ENCODE measurements at regions not wholly inside any gene's neighbourhood (a gene's known extent, or its start where the extent isn't known, plus 50 kb on each side); places are given as distances from the start of the nearest gene placed in this dataset.
"Not testable (repeated sequence)": the region's sequence is repeated elsewhere in the genome, so short reads cannot be mapped to it uniquely, and the experiment has no call there.

GRCh38 chr11:96869207-96869606 is 479.4 kb downstream of the JRKL start:
- no peak for TF ChIP-seq JUND (IDR thresholded peaks at IDR 0.05; ENCODE audit: low read depth)
- no peak for DNase-seq (ENCODE audit: low read depth in 1 of 2, low spot score in 1 of 2)
- in situ Hi-C loops (cut with HindIII; ENCODE audit: low pct_unique_long_range_greater_than_20kb, low sequenced_read_pairs) = no loop called here

DNA sequence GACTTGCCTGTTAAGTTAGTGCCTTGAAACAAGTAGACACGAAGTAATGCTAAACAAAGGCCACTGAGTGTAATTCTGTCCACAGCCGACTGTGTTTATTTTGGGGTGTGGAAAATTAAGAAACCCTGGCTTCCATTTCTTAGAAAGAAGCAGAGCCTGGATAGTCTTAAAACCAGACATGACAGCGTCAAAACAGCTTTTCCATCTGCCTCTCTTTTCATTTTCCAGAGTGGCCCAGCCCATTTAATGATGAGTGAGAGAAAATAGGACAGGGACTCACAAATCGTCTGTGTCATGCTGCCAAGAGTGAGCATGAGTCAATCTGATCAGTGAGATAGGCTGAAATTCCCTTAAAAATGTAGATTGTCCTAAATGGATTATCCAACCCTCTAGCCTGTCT is 485.9 kb downstream of the JRKL start:
- TF ChIP-seq JUND (IDR thresholded peaks at IDR 0.05; ENCODE audit: low read depth) = no peak
- no peak for DNase-seq (ENCODE audit: low read depth in 1 of 2, low spot score in 1 of 2)
- in situ Hi-C loops (cut with HindIII; ENCODE audit: low pct_unique_long_range_greater_than_20kb, low sequenced_read_pairs) = no loop called here

GRCh38 chr11:96878299-96879051 is 488.7 kb downstream of the JRKL start:
- in situ Hi-C loops (cut with HindIII; ENCODE audit: low pct_unique_long_range_greater_than_20kb, low sequenced_read_pairs) = no loop called here
- no peak for TF ChIP-seq JUND (IDR thresholded peaks at IDR 0.05; ENCODE audit: low read depth)
- no peak for DNase-seq (ENCODE audit: low read depth in 1 of 2, low spot score in 1 of 2)

- in situ Hi-C loops (cut with HindIII; ENCODE audit: low pct_unique_long_range_greater_than_20kb, low sequenced_read_pairs); DNase-seq (ENCODE audit: low read depth in 1 of 2, low spot score in 1 of 2): not testable (repeated sequence)
Measured at GRCh38 chr11:96882622-96883021, 492.8 kb downstream of the JRKL start.

DNA sequence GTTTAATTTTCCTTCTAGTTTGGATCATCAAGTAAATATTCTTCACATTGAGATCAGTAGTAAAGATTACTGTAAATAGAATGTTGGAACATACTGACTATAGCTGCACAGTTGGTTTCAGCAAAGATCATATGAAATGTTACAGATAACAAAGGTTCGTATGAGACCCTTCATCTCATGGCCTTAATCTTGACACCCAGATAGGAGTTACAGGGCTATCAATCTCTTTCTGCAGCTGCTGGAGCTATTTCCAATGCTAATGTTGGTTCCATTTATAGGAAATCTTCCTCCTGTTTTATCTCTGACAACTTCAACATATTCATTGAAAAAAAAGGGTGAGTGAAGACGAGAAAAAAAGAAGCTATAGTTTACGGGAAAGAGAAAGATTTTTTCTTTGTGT is 495.6 kb downstream of the JRKL start:
- no peak for DNase-seq (ENCODE audit: low read depth in 1 of 2, low spot score in 1 of 2)
- no peak for TF ChIP-seq JUND (IDR thresholded peaks at IDR 0.05; ENCODE audit: low read depth)
- in situ Hi-C loops (cut with HindIII; ENCODE audit: low pct_unique_long_range_greater_than_20kb, low sequenced_read_pairs) = no loop called here

- in situ Hi-C loops (cut with HindIII; ENCODE audit: low pct_unique_long_range_greater_than_20kb, low sequenced_read_pairs) = no loop called here
- DNase-seq (ENCODE audit: low read depth in 1 of 2, low spot score in 1 of 2) = no peak
- no peak for TF ChIP-seq JUND (IDR thresholded peaks at IDR 0.05; ENCODE audit: low read depth)
Measured at GRCh38 chr11:96885912-96886311, 496.1 kb downstream of the JRKL start.

DNA sequence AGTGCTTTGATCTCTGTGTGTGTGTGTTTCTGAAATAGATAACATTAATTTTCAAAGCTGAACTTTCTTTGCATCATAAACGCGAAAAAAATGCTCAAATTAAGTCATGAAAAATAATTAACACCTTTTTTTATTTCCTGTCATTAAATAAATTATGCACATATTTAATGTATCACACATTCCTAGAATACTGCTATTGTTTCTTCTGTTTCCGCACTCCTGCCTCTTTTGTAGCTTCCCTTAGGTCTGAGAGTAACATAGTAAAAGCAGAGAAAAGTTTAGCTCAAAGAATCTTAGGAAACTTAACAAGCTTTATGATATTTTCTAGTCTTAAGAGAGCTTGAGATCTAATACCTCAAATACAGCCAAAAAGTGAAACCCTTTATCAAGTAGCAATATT is 504.2 kb downstream of the JRKL start:
- no peak for TF ChIP-seq JUND (IDR thresholded peaks at IDR 0.05; ENCODE audit: low read depth)
- no peak for DNase-seq (ENCODE audit: low read depth in 1 of 2, low spot score in 1 of 2)
- in situ Hi-C loops (cut with HindIII; ENCODE audit: low pct_unique_long_range_greater_than_20kb, low sequenced_read_pairs) = no loop called here

DNA sequence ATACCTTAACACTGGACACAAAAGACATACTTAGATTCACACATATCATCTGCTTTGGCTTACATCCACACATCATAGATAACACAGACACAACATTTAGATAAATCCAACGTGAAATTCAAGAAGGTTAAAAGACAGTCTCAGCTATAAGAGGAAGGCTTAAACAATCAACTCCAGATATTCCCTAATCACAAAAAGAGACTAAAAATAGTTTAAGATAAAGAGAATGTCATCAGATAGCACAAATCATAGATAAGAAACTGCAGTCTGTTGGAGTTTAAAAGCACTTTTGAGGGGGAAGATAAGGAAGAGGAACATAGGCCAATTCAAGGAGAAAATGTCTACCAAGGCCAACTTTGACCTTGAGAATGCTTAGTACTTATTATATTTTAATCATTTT is 504.8 kb downstream of the JRKL start:
- no peak for DNase-seq (ENCODE audit: low read depth in 1 of 2, low spot score in 1 of 2)
- no peak for TF ChIP-seq JUND (IDR thresholded peaks at IDR 0.05; ENCODE audit: low read depth)
- in situ Hi-C loops (cut with HindIII; ENCODE audit: low pct_unique_long_range_greater_than_20kb, low sequenced_read_pairs) = no loop called here

DNA sequence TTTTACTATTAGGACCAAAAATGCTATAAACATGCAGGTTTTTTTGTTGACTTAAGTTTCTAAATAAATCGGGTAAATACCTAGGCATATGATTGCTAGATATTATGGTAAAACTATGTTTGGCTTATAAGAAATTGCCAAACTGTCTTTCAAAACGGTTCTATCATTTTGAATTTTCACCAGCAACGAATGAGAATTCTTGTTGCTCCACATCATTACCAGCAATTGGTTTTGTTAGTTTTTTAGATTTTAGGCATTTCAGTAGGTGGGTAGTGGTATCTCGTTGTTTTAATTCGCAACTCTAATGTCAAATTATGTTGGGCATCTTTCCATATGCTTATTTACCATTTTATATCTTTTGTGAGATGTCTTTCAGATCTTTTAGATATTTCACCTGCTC is 510.2 kb downstream of the JRKL start:
- no peak for TF ChIP-seq JUND (IDR thresholded peaks at IDR 0.05; ENCODE audit: low read depth)
- DNase-seq (ENCODE audit: low read depth in 1 of 2, low spot score in 1 of 2) = no peak
- in situ Hi-C loops (cut with HindIII; ENCODE audit: low pct_unique_long_range_greater_than_20kb, low sequenced_read_pairs) = no loop called here

DNA sequence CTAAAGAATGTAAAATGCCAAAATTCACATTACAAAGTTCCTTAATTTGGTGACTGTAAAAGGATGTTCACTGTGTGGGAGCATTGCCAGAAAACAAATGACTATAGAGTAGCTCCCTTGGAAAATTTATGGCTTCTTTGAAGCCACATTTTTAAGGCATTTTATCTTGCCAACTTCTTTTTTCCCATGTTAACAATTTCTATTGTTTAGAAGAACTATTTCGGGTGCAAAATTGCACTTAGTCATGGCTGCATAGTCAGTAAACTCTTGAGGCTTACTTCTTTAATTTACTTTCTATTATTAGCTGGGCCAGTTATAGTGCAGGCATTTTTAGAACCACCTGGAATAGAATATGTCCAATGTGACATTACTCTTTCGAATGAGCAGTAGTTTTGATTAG is 515.3 kb downstream of the JRKL start:
- in situ Hi-C loops (cut with HindIII; ENCODE audit: low pct_unique_long_range_greater_than_20kb, low sequenced_read_pairs) = no loop called here
- TF ChIP-seq JUND (IDR thresholded peaks at IDR 0.05; ENCODE audit: low read depth) = no peak
- DNase-seq (ENCODE audit: low read depth in 1 of 2, low spot score in 1 of 2) = no peak

- no peak for TF ChIP-seq JUND (IDR thresholded peaks at IDR 0.05; ENCODE audit: low read depth)
- in situ Hi-C loops (cut with HindIII; ENCODE audit: low pct_unique_long_range_greater_than_20kb, low sequenced_read_pairs) = no loop called here
- DNase-seq (ENCODE audit: low read depth in 1 of 2, low spot score in 1 of 2) = no peak
Measured at GRCh38 chr11:96905663-96906062, 515.9 kb downstream of the JRKL start.

GRCh38 chr11:96906476-96906875 is 516.7 kb downstream of the JRKL start:
- no peak for TF ChIP-seq JUND (IDR thresholded peaks at IDR 0.05; ENCODE audit: low read depth)
- in situ Hi-C loops (cut with HindIII; ENCODE audit: low pct_unique_long_range_greater_than_20kb, low sequenced_read_pairs) = no loop called here
- DNase-seq (ENCODE audit: low read depth in 1 of 2, low spot score in 1 of 2) = no peak

DNA sequence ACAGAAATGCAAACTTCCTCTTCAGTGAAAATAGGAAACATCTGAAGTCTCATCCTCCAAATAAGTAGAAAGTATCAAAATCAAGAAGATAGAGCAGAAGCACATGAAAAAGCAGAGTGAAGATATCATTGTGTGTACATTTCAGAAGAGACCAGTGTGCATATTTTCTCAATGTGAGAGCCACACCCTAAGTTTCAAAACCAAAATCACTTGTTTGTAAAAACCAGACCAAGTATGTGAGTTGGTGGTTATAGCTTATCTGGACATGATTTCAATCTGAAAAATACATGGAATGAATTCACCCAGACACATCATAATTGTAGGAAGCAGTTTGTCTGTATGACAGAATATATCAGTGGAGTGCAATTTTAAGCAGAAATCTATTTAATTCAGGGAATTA is 536.0 kb downstream of the JRKL start:
- in situ Hi-C loops (cut with HindIII; ENCODE audit: low pct_unique_long_range_greater_than_20kb, low sequenced_read_pairs) = no loop called here
- no peak for DNase-seq (ENCODE audit: low read depth in 1 of 2, low spot score in 1 of 2)
- no peak for TF ChIP-seq JUND (IDR thresholded peaks at IDR 0.05; ENCODE audit: low read depth)

DNA sequence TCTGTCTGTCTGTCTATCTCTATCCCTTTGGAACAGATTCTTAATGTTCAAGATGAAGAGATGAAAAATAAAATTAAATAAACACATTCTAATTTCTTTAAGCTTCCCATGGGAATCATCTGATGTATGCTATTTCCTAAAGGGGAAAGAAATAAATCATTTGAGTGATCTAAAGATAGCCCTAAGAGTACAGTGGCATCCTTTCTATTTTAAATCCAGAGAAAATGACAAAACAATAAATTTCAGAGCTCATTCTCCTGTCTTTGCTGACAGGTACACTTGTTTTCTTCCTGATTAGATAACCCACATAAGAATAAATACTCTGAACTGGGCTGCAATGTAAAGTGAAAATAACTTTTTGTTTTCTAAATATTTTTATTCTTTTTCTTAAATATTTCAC is 550.4 kb downstream of the JRKL start:
- TF ChIP-seq JUND (IDR thresholded peaks at IDR 0.05; ENCODE audit: low read depth) = no peak
- in situ Hi-C loops (cut with HindIII; ENCODE audit: low pct_unique_long_range_greater_than_20kb, low sequenced_read_pairs) = no loop called here
- no peak for DNase-seq (ENCODE audit: low read depth in 1 of 2, low spot score in 1 of 2)

All from T47D (cell line).